A549 (cell line): ENCODE measurements at regions not wholly inside any gene's neighbourhood (a gene's known extent, or its start where the extent isn't known, plus 50 kb on each side); places are given as distances from the start of the nearest gene placed in this dataset.

Experiments
- ATAC-seq, 2 experiments: fragments of 200-7000 bp in 1 of 2; fragments of >200 bp in 1 of 2; cut with Nextera tagmentation in 1 of 2; cut with Tn5 transposase in 1 of 2; 3 replicates each; pipeline versions ENCODE4 v1.8.0 to v1.9.1; 2018 to 2020; ENCODE audit warnings: mild to moderate bottlenecking in 1 of 2, moderate library complexity in 1 of 2
- CTCF ChIA-PET: fragments of 300-600 bp; sonication (Branson Sonifier 250); formaldehyde crosslinking; extraction: SDS; loops from one replicate; lab custom pipeline; 2021; ENCODE audit warnings: antibody characterized with exemption, inconsistent platforms; lab: Yijun Ruan, JAX
- POLR2A ChIA-PET: fragments of 350-600 bp; formaldehyde crosslinking; extraction: SDS; loops from one replicate; lab custom pipeline; 2021; ENCODE audit warnings: antibody characterized with exemption, inconsistent platforms; lab: Yijun Ruan, JAX
- DNase-seq, 2 experiments: peaks; one replicate each; pipeline versions ENCODE4 v3.0.0 to v3.0.0-alpha.2; 2011 to 2016; ENCODE audit warnings: low read depth in 1 of 2, low spot score in 1 of 2
- FAIRE-seq: peaks from 2 replicates; lab custom pipeline; 2011; peaks lifted over from hg19 to GRCh38; lab: Jason Lieb, UNC
- H3K27ac ChIP-seq, 2 experiments: fragments of >200 bp; sonication (Bioruptor Twin); formaldehyde crosslinking; 3 replicates each; pipeline ENCODE4 v1.5.1; 2016 to 2017
- H3K4me1 ChIP-seq: fragments of >200 bp; sonication (Bioruptor Twin); formaldehyde crosslinking; 3 replicates; pipeline ENCODE4 v1.6.1; 2016
- H3K4me2 ChIP-seq: fragments of >200 bp; sonication (Bioruptor Twin); formaldehyde crosslinking; 3 replicates; pipeline ENCODE4 v1.6.1; 2016
- H3K4me3 ChIP-seq: fragments of >200 bp; sonication (Bioruptor Twin); formaldehyde crosslinking; 3 replicates; pipeline ENCODE4 v1.5.1; 2016
- H3K9me3 ChIP-seq: fragments of >200 bp; sonication (Bioruptor Twin); formaldehyde crosslinking; 3 replicates; pipeline ENCODE4 v1.6.1; 2016
- BHLHE40 ChIP-seq: IDR thresholded peaks from 2 replicates; pipeline ENCODE4 v1.6.1; 2012; ENCODE audit warnings: low read depth, low read length, inconsistent platforms
- CBX8 ChIP-seq: fragments of 200-600 bp; sonication (generic); IDR thresholded peaks from 2 replicates; pipeline ENCODE4 v1.6.1; 2016
- CHD2 ChIP-seq: fragments of 150-350 bp; IDR thresholded peaks from 2 replicates; pipeline ENCODE4 v1.6.1; 2014; ENCODE audit warnings: low read length; ENCODE audit not compliant: partially characterized antibody
- FOSB ChIP-seq: fragments of 250-450 bp; sonication (Bioruptor Pico); IDR thresholded peaks from 2 replicates; pipeline ENCODE4 v1.5.0; 2020; ENCODE audit warnings: mild to moderate bottlenecking, moderate library complexity
- GATA3 ChIP-seq: IDR thresholded peaks from 2 replicates; pipeline ENCODE4 v1.6.1; 2012; ENCODE audit warnings: borderline replicate concordance
- HOXB13 ChIP-seq: fragments of 250-450 bp; sonication (Bioruptor Pico); IDR thresholded peaks from 2 replicates; pipeline ENCODE4 v1.5.0; 2020; ENCODE audit warnings: low read depth, mild to moderate bottlenecking, moderate library complexity
- HOXB5 ChIP-seq: fragments of 250-450 bp; sonication (Bioruptor Pico); IDR thresholded peaks from 2 replicates; pipeline ENCODE4 v1.5.0; 2020; ENCODE audit warnings: mild to moderate bottlenecking, moderate library complexity
- JUNB ChIP-seq: fragments of >200 bp; sonication (Bioruptor Twin); formaldehyde crosslinking; IDR thresholded peaks from 2 replicates; pipeline ENCODE4 v1.6.1; 2016
- KDM5A ChIP-seq: fragments of 200-600 bp; sonication (generic); IDR thresholded peaks from 2 replicates; pipeline ENCODE4 v1.6.1; 2016; ENCODE audit warnings: antibody characterized with exemption, mild to moderate bottlenecking
- NFE2L2 ChIP-seq: fragments of 150-350 bp; conservative IDR thresholded peaks from 2 replicates; pipeline ENCODE4 v1.6.1; 2014; ENCODE audit warnings: low read length
- NPAS2 ChIP-seq: fragments of 250-450 bp; sonication (Bioruptor Pico); IDR thresholded peaks from 2 replicates; pipeline ENCODE4 v1.8.0; 2022; ENCODE audit warnings: mild to moderate bottlenecking, moderate library complexity, borderline replicate concordance
- NR3C1 ChIP-seq: fragments of >200 bp; sonication (Bioruptor Twin); formaldehyde crosslinking; IDR thresholded peaks from 3 replicates; pipeline ENCODE4 v1.6.1; 2017
- PHF8 ChIP-seq: fragments of 200-600 bp; sonication (generic); IDR thresholded peaks from 2 replicates; pipeline ENCODE4 v1.6.1; 2016; ENCODE audit warnings: low read depth, mild to moderate bottlenecking, antibody characterized with exemption, moderate library complexity, borderline replicate concordance
- POLR2AphosphoS2 ChIP-seq: conservative IDR thresholded peaks from 2 replicates; pipeline ENCODE4 v1.6.1; 2012; ENCODE audit warnings: low read length, improper control_type of control experiment, inconsistent platforms
- RFX5 ChIP-seq: fragments of 450-650 bp; IDR thresholded peaks from 2 replicates; pipeline ENCODE4 v1.7.1; 2014; ENCODE audit warnings: antibody characterized with exemption, mild to moderate bottlenecking, moderate library complexity
- RNF2 ChIP-seq: fragments of 200-600 bp; sonication (generic); IDR thresholded peaks from 2 replicates; pipeline ENCODE4 v1.6.1; 2016; ENCODE audit warnings: low read depth, mild to moderate bottlenecking, antibody characterized with exemption, moderate library complexity, borderline replicate concordance
- SMC3 ChIP-seq: fragments of >200 bp; sonication (Bioruptor Twin); formaldehyde crosslinking; IDR thresholded peaks from 3 replicates; pipeline ENCODE4 v1.6.1; 2018; ENCODE audit warnings: inconsistent platforms
- TFCP2L1 ChIP-seq: fragments of 250-450 bp; sonication (Bioruptor Pico); IDR thresholded peaks from 2 replicates; pipeline ENCODE4 v1.5.0; 2021; ENCODE audit warnings: mild to moderate bottlenecking
- ZFP36 ChIP-seq: fragments of 450-650 bp; IDR thresholded peaks from 2 replicates; pipeline ENCODE4 v1.6.1; 2014; ENCODE audit warnings: borderline replicate concordance; ENCODE audit not compliant: partially characterized antibody
- ZNF302 ChIP-seq: fragments of 250-450 bp; sonication (Bioruptor Pico); IDR thresholded peaks from 2 replicates; pipeline ENCODE4 v1.9.0; 2021; ENCODE audit warnings: inconsistent platforms, mild to moderate bottlenecking, moderate library complexity
- ZSCAN20 ChIP-seq: fragments of 250-450 bp; sonication (Bioruptor Pico); IDR thresholded peaks from 2 replicates; pipeline ENCODE4 v1.8.0; 2022; ENCODE audit warnings: mild to moderate bottlenecking, moderate library complexity
- WGBS: methylation state at CpG from one replicate; pipeline ENCODE4 v1.1.6; 2017; ENCODE audit errors: missing lambda C conversion rate; 5-methylcytosine and 5-hydroxymethylcytosine counted together
- TF ChIP-seq, protein P1 (sequence below): IDR thresholded peaks from 2 replicates; pipeline ENCODE4 v1.6.1; 2012; ENCODE audit warnings: low read depth, borderline replicate concordance
- TF ChIP-seq, protein P2 (sequence below): fragments of 250-450 bp; sonication (Bioruptor Pico); IDR thresholded peaks from 2 replicates; pipeline ENCODE4 v1.5.0; 2021; ENCODE audit warnings: mild to moderate bottlenecking, moderate library complexity, borderline replicate concordance
- TF ChIP-seq, protein P3 (sequence below): fragments of >200 bp; sonication (Bioruptor Twin); formaldehyde crosslinking; IDR thresholded peaks from 3 replicates; pipeline ENCODE4 v1.5.1; 2016
- TF ChIP-seq, protein P4 (sequence below): fragments of 450-650 bp; IDR thresholded peaks from 2 replicates; pipeline ENCODE4 v1.6.1; 2014; ENCODE audit warnings: antibody characterized with exemption
- TF ChIP-seq, protein P5 (sequence below): IDR thresholded peaks from 2 replicates; pipeline ENCODE4 v1.6.1; 2012

DNA sequence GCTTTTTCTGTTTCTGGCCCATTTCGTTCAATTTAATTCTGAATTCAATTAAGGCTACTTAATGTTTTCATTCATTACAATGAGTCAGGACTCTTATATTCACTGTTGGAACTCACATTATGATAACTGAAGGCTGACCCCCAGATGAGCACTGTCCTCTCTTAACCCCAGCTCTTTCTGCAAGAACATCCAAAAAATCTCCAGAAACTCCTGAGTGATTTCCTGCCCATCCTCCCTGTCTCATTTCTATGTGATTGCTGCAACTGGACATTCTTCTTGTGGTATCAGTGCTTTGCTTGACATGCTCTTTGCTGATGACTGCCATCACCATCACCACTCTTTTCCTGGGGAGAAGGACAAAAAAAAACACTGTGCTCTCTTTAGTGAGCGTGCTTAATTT, 240.3 kb downstream of the SPRY2 start (continued):
- TF ChIP-seq PHF8 = no peak
- TF ChIP-seq CBX8 = no peak
- TF ChIP-seq, protein P1, sequence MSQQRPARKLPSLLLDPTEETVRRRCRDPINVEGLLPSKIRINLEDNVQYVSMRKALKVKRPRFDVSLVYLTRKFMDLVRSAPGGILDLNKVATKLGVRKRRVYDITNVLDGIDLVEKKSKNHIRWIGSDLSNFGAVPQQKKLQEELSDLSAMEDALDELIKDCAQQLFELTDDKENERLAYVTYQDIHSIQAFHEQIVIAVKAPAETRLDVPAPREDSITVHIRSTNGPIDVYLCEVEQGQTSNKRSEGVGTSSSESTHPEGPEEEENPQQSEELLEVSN = no peak

DNA sequence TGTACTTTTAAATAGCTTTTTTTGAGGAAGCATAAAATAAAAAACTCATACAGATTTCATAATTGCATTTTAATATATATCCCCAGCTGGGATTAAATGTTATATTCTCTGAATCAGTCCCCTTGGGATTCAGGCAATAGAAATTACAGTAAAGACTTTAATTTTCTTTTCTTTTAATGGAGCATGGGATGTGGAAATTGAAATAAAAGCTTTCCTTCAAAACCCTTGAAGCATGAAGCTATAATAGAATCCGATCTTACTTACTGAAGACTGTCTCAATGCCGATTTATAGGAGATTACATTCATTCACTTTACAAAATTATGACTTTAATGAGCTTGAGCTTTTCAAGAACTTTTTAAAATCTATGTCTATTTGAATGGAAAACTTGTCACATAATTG, 243.4 kb downstream of the SPRY2 start:
- Histone ChIP-seq H3K4me3 (no peak overlapping the region), H3K9me3 (no peaks in the 10 kb centered on the region), H3K27ac (no peak overlapping the region), H3K4me1 (no peaks in the 10 kb centered on the region), H3K4me2 (no peak overlapping the region)
- ChIA-PET POLR2A (no interaction called here), CTCF (no interaction called here)
- FAIRE-seq (no peak), ATAC-seq (no peak), DNase-seq (no peak)
- no peak for TF ChIP-seq GATA3
- TF ChIP-seq ZFP36 = no peak
- TF ChIP-seq SMC3 = no peak
- TF ChIP-seq, protein P1 = no peak
- TF ChIP-seq NR3C1 = no peak
- TF ChIP-seq, protein P2, sequence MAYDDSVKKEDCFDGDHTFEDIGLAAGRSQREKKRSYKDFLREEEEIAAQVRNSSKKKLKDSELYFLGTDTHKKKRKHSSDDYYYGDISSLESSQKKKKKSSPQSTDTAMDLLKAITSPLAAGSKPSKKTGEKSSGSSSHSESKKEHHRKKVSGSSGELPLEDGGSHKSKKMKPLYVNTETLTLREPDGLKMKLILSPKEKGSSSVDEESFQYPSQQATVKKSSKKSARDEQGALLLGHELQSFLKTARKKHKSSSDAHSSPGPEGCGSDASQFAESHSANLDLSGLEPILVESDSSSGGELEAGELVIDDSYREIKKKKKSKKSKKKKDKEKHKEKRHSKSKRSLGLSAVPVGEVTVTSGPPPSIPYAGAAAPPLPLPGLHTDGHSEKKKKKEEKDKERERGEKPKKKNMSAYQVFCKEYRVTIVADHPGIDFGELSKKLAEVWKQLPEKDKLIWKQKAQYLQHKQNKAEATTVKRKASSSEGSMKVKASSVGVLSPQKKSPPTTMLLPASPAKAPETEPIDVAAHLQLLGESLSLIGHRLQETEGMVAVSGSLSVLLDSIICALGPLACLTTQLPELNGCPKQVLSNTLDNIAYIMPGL = no peak
- TF ChIP-seq BHLHE40 = no peak
- no peak for TF ChIP-seq PHF8
- TF ChIP-seq NPAS2 (CRISPR knock-in tag) = no peak
- TF ChIP-seq CHD2 = no peak
- no peak for TF ChIP-seq ZNF302 (CRISPR knock-in tag)
- TF ChIP-seq RFX5 = no peak
- TF ChIP-seq, protein P3, sequence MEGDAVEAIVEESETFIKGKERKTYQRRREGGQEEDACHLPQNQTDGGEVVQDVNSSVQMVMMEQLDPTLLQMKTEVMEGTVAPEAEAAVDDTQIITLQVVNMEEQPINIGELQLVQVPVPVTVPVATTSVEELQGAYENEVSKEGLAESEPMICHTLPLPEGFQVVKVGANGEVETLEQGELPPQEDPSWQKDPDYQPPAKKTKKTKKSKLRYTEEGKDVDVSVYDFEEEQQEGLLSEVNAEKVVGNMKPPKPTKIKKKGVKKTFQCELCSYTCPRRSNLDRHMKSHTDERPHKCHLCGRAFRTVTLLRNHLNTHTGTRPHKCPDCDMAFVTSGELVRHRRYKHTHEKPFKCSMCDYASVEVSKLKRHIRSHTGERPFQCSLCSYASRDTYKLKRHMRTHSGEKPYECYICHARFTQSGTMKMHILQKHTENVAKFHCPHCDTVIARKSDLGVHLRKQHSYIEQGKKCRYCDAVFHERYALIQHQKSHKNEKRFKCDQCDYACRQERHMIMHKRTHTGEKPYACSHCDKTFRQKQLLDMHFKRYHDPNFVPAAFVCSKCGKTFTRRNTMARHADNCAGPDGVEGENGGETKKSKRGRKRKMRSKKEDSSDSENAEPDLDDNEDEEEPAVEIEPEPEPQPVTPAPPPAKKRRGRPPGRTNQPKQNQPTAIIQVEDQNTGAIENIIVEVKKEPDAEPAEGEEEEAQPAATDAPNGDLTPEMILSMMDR = no peak
- TF ChIP-seq CBX8 = no peak
- WGBS = 94% methylated on average over 2 of the region's 2 CpGs

DNA sequence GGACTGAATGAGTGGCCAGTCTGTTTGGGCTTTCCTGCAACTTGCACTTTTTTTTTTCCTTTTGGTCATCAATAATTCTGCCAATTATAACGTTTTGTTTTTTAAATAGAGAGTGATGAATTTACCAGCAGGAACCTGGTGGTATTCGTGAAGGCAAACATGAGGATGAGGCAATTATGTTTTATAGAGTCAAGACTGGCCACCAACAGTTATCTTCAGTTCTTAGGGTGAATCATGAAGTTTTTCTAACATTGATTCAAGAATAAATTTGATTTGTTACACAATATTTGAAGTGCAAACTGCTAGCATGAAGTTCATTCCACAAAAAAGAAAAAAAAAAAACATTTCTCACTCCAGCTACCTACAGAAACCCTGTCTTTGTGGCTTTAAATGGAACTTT, 244.5 kb downstream of the SPRY2 start:
- POLR2A ChIA-PET = no interaction called here
- no peak overlapping the region for H3K4me3 ChIP-seq
- H3K4me1 ChIP-seq = no peaks in the 10 kb centered on the region
- no peaks in the 10 kb centered on the region for H3K9me3 ChIP-seq
- no peak for ATAC-seq
- DNase-seq = no peak
- 27% methylated on average over 2 of the region's 2 CpGs for WGBS
- H3K27ac ChIP-seq = no peak overlapping the region
- FAIRE-seq = no peak
- no peak overlapping the region for H3K4me2 ChIP-seq
- CTCF ChIA-PET = no interaction called here
- TF ChIP-seq, protein P1 = no peak
- no peak for TF ChIP-seq NFE2L2
- TF ChIP-seq, protein P4, sequence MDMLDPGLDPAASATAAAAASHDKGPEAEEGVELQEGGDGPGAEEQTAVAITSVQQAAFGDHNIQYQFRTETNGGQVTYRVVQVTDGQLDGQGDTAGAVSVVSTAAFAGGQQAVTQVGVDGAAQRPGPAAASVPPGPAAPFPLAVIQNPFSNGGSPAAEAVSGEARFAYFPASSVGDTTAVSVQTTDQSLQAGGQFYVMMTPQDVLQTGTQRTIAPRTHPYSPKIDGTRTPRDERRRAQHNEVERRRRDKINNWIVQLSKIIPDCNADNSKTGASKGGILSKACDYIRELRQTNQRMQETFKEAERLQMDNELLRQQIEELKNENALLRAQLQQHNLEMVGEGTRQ = no peak
- no peak for TF ChIP-seq TFCP2L1 (CRISPR knock-in tag)
- no peak for TF ChIP-seq HOXB5 (CRISPR knock-in tag)
- no peak for TF ChIP-seq HOXB13 (CRISPR knock-in tag)
- no peak for TF ChIP-seq ZSCAN20 (CRISPR knock-in tag)
- no peak for TF ChIP-seq KDM5A
- TF ChIP-seq CBX8 = no peak
- TF ChIP-seq JUNB = no peak
- TF ChIP-seq POLR2AphosphoS2 = no peak
- TF ChIP-seq RNF2 = no peak
- TF ChIP-seq, protein P5, sequence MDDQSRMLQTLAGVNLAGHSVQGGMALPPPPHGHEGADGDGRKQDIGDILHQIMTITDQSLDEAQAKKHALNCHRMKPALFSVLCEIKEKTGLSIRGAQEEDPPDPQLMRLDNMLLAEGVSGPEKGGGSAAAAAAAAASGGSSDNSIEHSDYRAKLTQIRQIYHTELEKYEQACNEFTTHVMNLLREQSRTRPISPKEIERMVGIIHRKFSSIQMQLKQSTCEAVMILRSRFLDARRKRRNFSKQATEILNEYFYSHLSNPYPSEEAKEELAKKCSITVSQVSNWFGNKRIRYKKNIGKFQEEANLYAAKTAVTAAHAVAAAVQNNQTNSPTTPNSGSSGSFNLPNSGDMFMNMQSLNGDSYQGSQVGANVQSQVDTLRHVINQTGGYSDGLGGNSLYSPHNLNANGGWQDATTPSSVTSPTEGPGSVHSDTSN = no peak
- TF ChIP-seq FOSB (CRISPR knock-in tag) = no peak
- TF ChIP-seq, all 56 proteins: peak for 0
